HepG2 (cell line): ENCODE measurements at regions not wholly inside any gene's neighbourhood (a gene's known extent, or its start where the extent isn't known, plus 50 kb on each side); places are given as distances from the start of the nearest gene placed in this dataset.

ENCODE experiments used
- ATAC-seq: fragments of 200-7000 bp; cut with Tn5 transposase; 3 replicates; pipeline ENCODE4 v1.9.1; 2020; ENCODE audit warnings: mild to moderate bottlenecking, moderate library complexity
- BruUV-seq: library from RNA; stranded (reverse); fragments of 400-500 nt; replicated peaks from 2 replicates; lab custom pipeline; 2021; lab: Mats Ljungman, UMichigan
- CTCF ChIA-PET: fragments of 300-600 bp; formaldehyde crosslinking; extraction: SDS; loops from one replicate; lab custom pipeline; 2021; ENCODE audit warnings: low total read pairs, inconsistent platforms, low intra/inter-chr PET ratio; lab: Yijun Ruan, JAX
- POLR2A ChIA-PET: fragments of 350-600 bp; sonication (Branson Sonifier 250); formaldehyde crosslinking; loops from one replicate; lab custom pipeline; 2020; ENCODE audit warnings: antibody characterized with exemption, inconsistent platforms; lab: Yijun Ruan, JAX
- DNase-seq: peaks from one replicate; pipeline ENCODE4 v3.0.0-alpha.2; 2015; ENCODE audit warnings: low spot score
- FAIRE-seq: peaks from 3 replicates; lab custom pipeline; 2011; peaks lifted over from hg19 to GRCh38; lab: Jason Lieb, UNC
- H2AFZ ChIP-seq: one replicate; pipeline ENCODE4 v1.6.1; 2011; ENCODE audit warnings: low read length, inconsistent platforms
- H3K27ac ChIP-seq: fragments of 300-600 bp; 3 replicates; pipeline ENCODE4 v1.8.0; 2011; ENCODE audit warnings: mixed run types, mild to moderate bottlenecking, mixed read lengths, low read length, inconsistent platforms; ENCODE audit not compliant: insufficient read depth; ENCODE audit errors: extremely low read length
- H3K27me3 ChIP-seq, 2 experiments: fragments of 200-600 bp in 1 of 2; 2 replicates in 1 of 2; 3 replicates in 1 of 2; pipeline versions ENCODE4 v1.6.0 to v1.8.0; 2011; ENCODE audit warnings: low read length in 2 of 2, mild to moderate bottlenecking in 2 of 2, moderate library complexity in 2 of 2, inconsistent platforms in 1 of 2; ENCODE audit not compliant: insufficient read depth in 2 of 2, control insufficient read depth in 1 of 2
- H3K36me3 ChIP-seq, 2 experiments: fragments of 200-600 bp in 1 of 2; replicated peaks in 1 of 2; 2 replicates in 1 of 2; 3 replicates in 1 of 2; pipeline versions ENCODE4 v1.5.1 to v1.8.0; 2011; ENCODE audit warnings: low read length in 2 of 2, inconsistent platforms in 1 of 2; ENCODE audit not compliant: insufficient read depth in 2 of 2, control insufficient read depth in 1 of 2
- H3K4me1 ChIP-seq: 2 replicates; pipeline ENCODE4 v1.5.1; 2012; ENCODE audit warnings: low read length, inconsistent platforms; ENCODE audit not compliant: insufficient read depth
- H3K4me2 ChIP-seq: 2 replicates; pipeline ENCODE4 v1.6.0; 2011; ENCODE audit warnings: low read depth, low read length, inconsistent platforms
- H3K4me3 ChIP-seq, 3 experiments: fragments of 200-600 bp in 1 of 3; sonication (generic), shearing (Covaris generic) in 1 of 3; replicated peaks in 1 of 3; 2 replicates each; pipeline ENCODE4 v1.5.1; 2011 to 2016; ENCODE audit warnings: low read length in 3 of 3, inconsistent platforms in 2 of 3, low read depth in 2 of 3, mild to moderate bottlenecking in 2 of 3, control low read depth in 1 of 3, mixed read lengths in 1 of 3; ENCODE audit not compliant: insufficient read depth in 1 of 3
- H3K79me2 ChIP-seq: one replicate; pipeline ENCODE4 v1.6.1; 2011; ENCODE audit warnings: low read length, inconsistent platforms; ENCODE audit not compliant: insufficient read depth
- H3K9ac ChIP-seq: 2 replicates; pipeline ENCODE4 v1.6.0; 2011; ENCODE audit warnings: mild to moderate bottlenecking, low read depth, low read length, inconsistent platforms; ENCODE audit not compliant: insufficient read depth
- H3K9me3 ChIP-seq: 2 replicates; pipeline ENCODE4 v1.5.1; 2012; ENCODE audit warnings: mild to moderate bottlenecking, low read length
- H4K20me1 ChIP-seq: 2 replicates; pipeline ENCODE4 v1.6.0; 2011; ENCODE audit warnings: inconsistent platforms, mild to moderate bottlenecking, low read length, moderate library complexity; ENCODE audit not compliant: insufficient read depth
- E2F2 ChIP-seq: sonication (generic); formaldehyde crosslinking; IDR thresholded peaks from 2 replicates; pipeline ENCODE4 v1.4.0; 2020; ENCODE audit warnings: missing genetic modification reagents, borderline replicate concordance
- ELF3 ChIP-seq: IDR thresholded peaks from 2 replicates; pipeline ENCODE4 v1.6.1; 2016; ENCODE audit warnings: missing genetic modification reagents, missing compliant biosample characterization
- HIC2 ChIP-seq: sonication (generic); formaldehyde crosslinking; IDR thresholded peaks from 2 replicates; pipeline ENCODE4 v1.9.0; 2022; ENCODE audit warnings: low read depth, missing genetic modification reagents
- ONECUT2 ChIP-seq: sonication (generic); formaldehyde crosslinking; IDR thresholded peaks from 2 replicates; pipeline ENCODE4 v1.4.0; 2020; ENCODE audit warnings: missing genetic modification reagents
- PATZ1 ChIP-seq: sonication (generic); formaldehyde crosslinking; IDR thresholded peaks from 2 replicates; pipeline ENCODE4 v1.4.0; 2020; ENCODE audit warnings: missing genetic modification reagents
- SRSF4 ChIP-seq: fragments of 200-400 bp; formaldehyde crosslinking; IDR thresholded peaks from one replicate; pipeline ENCODE4 v1.6.1; 2018; ENCODE audit warnings: mild to moderate bottlenecking, low read depth, low read length, moderate library complexity; ENCODE audit not compliant: poor library complexity, severe bottlenecking
- ZHX1 ChIP-seq: sonication (generic); formaldehyde crosslinking; IDR thresholded peaks from 2 replicates; pipeline ENCODE4 v1.8.1; 2022; ENCODE audit warnings: low read depth, mild to moderate bottlenecking, missing genetic modification reagents
- ZNF143 ChIP-seq: sonication (generic); formaldehyde crosslinking; IDR thresholded peaks from 2 replicates; pipeline ENCODE4 v1.4.0; 2020; ENCODE audit warnings: missing genetic modification reagents
- ZNF230 ChIP-seq: sonication (generic); formaldehyde crosslinking; IDR thresholded peaks from 2 replicates; pipeline ENCODE4 v1.4.0; 2020; ENCODE audit warnings: mild to moderate bottlenecking, missing genetic modification reagents
- ZNF264 ChIP-seq: sonication (generic); formaldehyde crosslinking; IDR thresholded peaks from 2 replicates; pipeline ENCODE4 v1.4.0; 2020; ENCODE audit warnings: missing genetic modification reagents
- ZNF33A ChIP-seq: sonication (generic); formaldehyde crosslinking; IDR thresholded peaks from 2 replicates; pipeline ENCODE4 v1.5.1; 2020; ENCODE audit warnings: missing genetic modification reagents, mild to moderate bottlenecking, moderate library complexity, borderline replicate concordance
- ZNF564 ChIP-seq: sonication (generic); formaldehyde crosslinking; IDR thresholded peaks from 2 replicates; pipeline ENCODE4 v1.8.1; 2023; ENCODE audit warnings: mild to moderate bottlenecking, missing genetic modification reagents
- ZNF577 ChIP-seq: sonication (generic); formaldehyde crosslinking; IDR thresholded peaks from 2 replicates; pipeline ENCODE4 v1.4.0; 2020; ENCODE audit warnings: mild to moderate bottlenecking, low read depth, missing genetic modification reagents, borderline replicate concordance
- in situ Hi-C: cut with HindIII; loops from 2 replicates; pipeline ENCODE4 v1.10.0; 2017; ENCODE audit warnings: low pct_unique_long_range_greater_than_20kb; ENCODE audit not compliant: extremely low pct_ligation_motif_present
- intact Hi-C: fragments of 100-400 bp; cut with micrococcal nuclease; formaldehyde crosslinking; loops from one replicate; pipeline ENCODE4 v1.10.0; 2022; ENCODE audit not compliant: unreplicated experiment

- H3K79me2 ChIP-seq: no peaks in the 10 kb centered on the region
- no peaks in the 10 kb centered on the region for H3K27me3 ChIP-seq
- POLR2A ChIA-PET: no interaction called here
- no peaks in the 10 kb centered on the region for H3K36me3 ChIP-seq
- DNase-seq: no peak
- CTCF ChIA-PET: no interaction called here
- no peak for FAIRE-seq
- no peak overlapping the region for H3K4me2 ChIP-seq
- H3K4me1 ChIP-seq: no peaks in the 10 kb centered on the region
- H3K9ac ChIP-seq: no peak overlapping the region
- no peak overlapping the region for H2AFZ ChIP-seq
- intact Hi-C loops: no loop called here
- no peak overlapping the region for H3K27ac ChIP-seq
- H3K9me3 ChIP-seq: peaks cover 62% of the 10 kb centered on the region
- BruUV-seq: no TSS peak
- H4K20me1 ChIP-seq: no peaks in the 10 kb centered on the region
- H3K4me3 ChIP-seq: no peak overlapping the region
- in situ Hi-C loops: no loop called here
- ATAC-seq: no peak
- TF ChIP-seq ZNF577 (CRISPR knock-in tag) (no peak), PATZ1 (no peak), ONECUT2 (CRISPR knock-in tag) (no peak), HIC2 (CRISPR knock-in tag) (no peak), ZNF230 (CRISPR knock-in tag) (no peak), ZNF264 (CRISPR knock-in tag) (no peak), SRSF4 (no peak), E2F2 (CRISPR knock-in tag) (no peak), ZNF564 (no peak), ZHX1 (no peak), ZNF33A (no peak), ZNF143 (CRISPR knock-in tag) (no peak), ELF3 (CRISPR knock-in tag) (no peak)
Measured at GRCh38 chr12:87813476-87814234, 215.5 kb downstream of the C12orf50 start.
